PC-3 (cell line): ENCODE measurements at regions not wholly inside any gene's neighbourhood (a gene's known extent, or its start where the extent isn't known, plus 50 kb on each side); places are given as distances from the start of the nearest gene placed in this dataset.
"Not testable (repeated sequence)": the region's sequence is repeated elsewhere in the genome, so short reads cannot be mapped to it uniquely, and the experiment has no call there.

Experiments
- ATAC-seq: fragments of 200-7000 bp; cut with Tn5 transposase; 2 replicates; pipeline ENCODE4 v1.9.1; 2020; ENCODE audit warnings: mild to moderate bottlenecking, moderate library complexity
- BruUV-seq: library from RNA; stranded (reverse); fragments of 400-500 nt; replicated peaks from 2 replicates; lab custom pipeline; 2021; lab: Mats Ljungman, UMichigan
- CTCF ChIA-PET: fragments of 300-600 bp; sonication (Branson Sonifier 250); formaldehyde crosslinking; loops from one replicate; lab custom pipeline; 2022; ENCODE audit warnings: antibody characterized with exemption; lab: Charles Lee
- POLR2A ChIA-PET: fragments of 300-600 bp; sonication (Branson Sonifier 250); formaldehyde crosslinking; loops from one replicate; lab custom pipeline; 2022; ENCODE audit warnings: antibody characterized with exemption; ENCODE audit not compliant: unreplicated experiment; lab: Charles Lee
- DNase-seq: peaks from one replicate; pipeline ENCODE4 v3.0.0-alpha.2; 2015
- H2AFZ ChIP-seq: fragments of 300-600 bp; sonication (generic); 2 replicates; pipeline ENCODE4 v1.6.0; 2016; ENCODE audit warnings: antibody characterized with exemption, low read length
- H3F3A ChIP-seq: fragments of 300-600 bp; sonication (generic); one replicate; pipeline ENCODE4 v1.6.0; 2017; ENCODE audit warnings: antibody characterized with exemption, low read length, control low read depth, mild to moderate bottlenecking; ENCODE audit not compliant: unreplicated experiment
- H3K27ac ChIP-seq: fragments of 300-600 bp; sonication (generic); 2 replicates; pipeline ENCODE4 v1.5.1; 2016; ENCODE audit warnings: mild to moderate bottlenecking, low read length
- H3K27me3 ChIP-seq: fragments of 300-600 bp; sonication (generic); 2 replicates; pipeline ENCODE4 v1.6.1; 2016; ENCODE audit warnings: low read length, mixed read lengths
- H3K36me3 ChIP-seq: fragments of 300-600 bp; sonication (generic); 2 replicates; pipeline ENCODE4 v1.6.1; 2016; ENCODE audit warnings: low read depth, mixed run types, low read length, mixed read lengths
- H3K4me1 ChIP-seq: fragments of 300-600 bp; sonication (generic); 2 replicates; pipeline ENCODE4 v1.5.1; 2016; ENCODE audit warnings: low read length; ENCODE audit not compliant: insufficient read depth
- H3K4me2 ChIP-seq: fragments of 300-600 bp; sonication (generic); 2 replicates; pipeline ENCODE4 v1.6.0; 2016; ENCODE audit warnings: low read length
- H3K4me3 ChIP-seq: fragments of 300-600 bp; sonication (generic); 2 replicates; pipeline ENCODE4 v1.5.1; 2016; ENCODE audit warnings: mild to moderate bottlenecking, low read length, mixed read lengths
- H3K79me2 ChIP-seq: fragments of 300-600 bp; sonication (generic); 2 replicates; pipeline ENCODE4 v1.6.1; 2017; ENCODE audit warnings: low read length, mixed read lengths
- H3K9ac ChIP-seq: fragments of 300-600 bp; sonication (generic); 2 replicates; pipeline ENCODE4 v1.6.0; 2016; ENCODE audit warnings: mild to moderate bottlenecking, low read length
- H3K9me2 ChIP-seq: fragments of 300-600 bp; sonication (generic); replicated peaks from 2 replicates; pipeline ENCODE4 v1.6.1; 2016; ENCODE audit warnings: mixed run types, low read length, mixed read lengths
- H3K9me3 ChIP-seq: fragments of 300-600 bp; sonication (generic); 2 replicates; pipeline ENCODE4 v1.6.1; 2016; ENCODE audit warnings: low read length, mixed read lengths
- H4K20me1 ChIP-seq: fragments of 300-600 bp; sonication (generic); 2 replicates; pipeline ENCODE4 v1.6.1; 2016; ENCODE audit warnings: low read length, mixed read lengths
- EZH2 ChIP-seq: fragments of 300-600 bp; sonication (generic); IDR thresholded peaks from one replicate; pipeline ENCODE4 v1.6.1; 2017; ENCODE audit warnings: antibody characterized with exemption, mild to moderate bottlenecking, low read length; ENCODE audit not compliant: unreplicated experiment
- EZH2phosphoT487 ChIP-seq: fragments of 300-600 bp; sonication (generic); IDR thresholded peaks from 2 replicates; pipeline ENCODE4 v1.6.1; 2018; ENCODE audit warnings: mild to moderate bottlenecking, antibody characterized with exemption, low read length, borderline replicate concordance
- intact Hi-C: fragments of 100-400 bp; cut with micrococcal nuclease; formaldehyde crosslinking; loops from 2 replicates; pipeline ENCODE4 v1.9.0; 2023
- TF ChIP-seq, protein P1 (sequence below): fragments of 300-600 bp; sonication (generic); conservative IDR thresholded peaks from 2 replicates; pipeline ENCODE4 v1.5.1; 2017; ENCODE audit warnings: antibody characterized with exemption, low read depth, mild to moderate bottlenecking, low read length

DNA sequence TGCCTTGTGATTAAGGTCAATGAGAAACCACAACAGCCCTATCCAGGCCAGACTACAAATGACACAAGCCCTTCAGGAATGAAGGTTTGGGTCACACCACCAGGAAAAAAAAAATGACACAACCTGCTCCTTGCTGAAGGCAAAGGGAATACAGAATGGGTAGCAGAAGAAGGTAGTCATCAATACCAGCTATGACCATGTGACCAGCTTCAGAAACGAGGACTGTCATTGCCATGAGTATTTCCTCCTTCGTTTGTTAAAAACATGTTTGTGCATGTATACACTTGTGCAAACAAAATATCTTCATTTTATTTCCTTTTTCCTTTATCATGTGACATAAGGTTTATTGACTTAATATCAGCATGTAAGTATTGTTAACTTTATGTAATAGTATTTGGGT lies 226.6 kb downstream of the CDH19 start:
- H4K20me1 ChIP-seq: no peaks in the 10 kb centered on the region

DNA sequence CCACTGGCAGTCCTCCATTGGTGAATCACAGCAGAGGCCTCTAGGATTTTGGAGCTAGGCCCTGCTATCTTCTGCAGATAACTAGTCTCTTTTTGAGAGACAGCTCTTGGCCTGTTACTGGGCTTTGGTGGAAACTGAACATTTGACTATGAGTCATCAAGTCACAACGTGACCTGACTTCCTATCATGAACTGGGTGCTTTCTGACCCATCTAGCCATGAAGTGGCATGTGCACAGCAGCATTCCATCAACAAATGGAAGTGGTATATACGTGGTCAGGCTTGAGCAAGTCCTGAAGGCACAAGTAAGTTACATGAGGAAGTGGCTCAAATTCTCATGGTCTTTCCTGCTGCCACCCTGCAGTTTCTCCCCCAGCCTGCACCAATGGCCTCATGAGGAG lies 228.5 kb downstream of the CDH19 start:
- H4K20me1 ChIP-seq, ATAC-seq, CTCF ChIA-PET, H3K27ac ChIP-seq, DNase-seq, H3K4me1 ChIP-seq, H3K9me3 ChIP-seq, H3K9ac ChIP-seq, H3K4me2 ChIP-seq, H3F3A ChIP-seq, intact Hi-C loops, H3K79me2 ChIP-seq, H2AFZ ChIP-seq, H3K4me3 ChIP-seq, BruUV-seq, POLR2A ChIA-PET, H3K36me3 ChIP-seq, H3K27me3 ChIP-seq, H3K9me2 ChIP-seq: not testable (repeated sequence)

More for the DNA sequence above, 226.6 kb downstream of the CDH19 start:
- H3K9ac ChIP-seq: no peak overlapping the region
- DNase-seq: no peak
- H3K4me3 ChIP-seq: no peak overlapping the region
- ChIA-PET POLR2A (no interaction called here), CTCF (no interaction called here)
- no peaks in the 10 kb centered on the region for H3F3A ChIP-seq
- TF ChIP-seq, protein P1, sequence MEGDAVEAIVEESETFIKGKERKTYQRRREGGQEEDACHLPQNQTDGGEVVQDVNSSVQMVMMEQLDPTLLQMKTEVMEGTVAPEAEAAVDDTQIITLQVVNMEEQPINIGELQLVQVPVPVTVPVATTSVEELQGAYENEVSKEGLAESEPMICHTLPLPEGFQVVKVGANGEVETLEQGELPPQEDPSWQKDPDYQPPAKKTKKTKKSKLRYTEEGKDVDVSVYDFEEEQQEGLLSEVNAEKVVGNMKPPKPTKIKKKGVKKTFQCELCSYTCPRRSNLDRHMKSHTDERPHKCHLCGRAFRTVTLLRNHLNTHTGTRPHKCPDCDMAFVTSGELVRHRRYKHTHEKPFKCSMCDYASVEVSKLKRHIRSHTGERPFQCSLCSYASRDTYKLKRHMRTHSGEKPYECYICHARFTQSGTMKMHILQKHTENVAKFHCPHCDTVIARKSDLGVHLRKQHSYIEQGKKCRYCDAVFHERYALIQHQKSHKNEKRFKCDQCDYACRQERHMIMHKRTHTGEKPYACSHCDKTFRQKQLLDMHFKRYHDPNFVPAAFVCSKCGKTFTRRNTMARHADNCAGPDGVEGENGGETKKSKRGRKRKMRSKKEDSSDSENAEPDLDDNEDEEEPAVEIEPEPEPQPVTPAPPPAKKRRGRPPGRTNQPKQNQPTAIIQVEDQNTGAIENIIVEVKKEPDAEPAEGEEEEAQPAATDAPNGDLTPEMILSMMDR: no peak
- TF ChIP-seq EZH2phosphoT487: no peak
- intact Hi-C loops: no loop called here
- H3K36me3 ChIP-seq: no peaks in the 10 kb centered on the region
- H3K27me3 ChIP-seq: no peaks in the 10 kb centered on the region
- BruUV-seq: no TSS peak
- no peak overlapping the region for H2AFZ ChIP-seq
- H3K27ac ChIP-seq: no peak overlapping the region
- H3K4me2 ChIP-seq: no peak overlapping the region
- no peaks in the 10 kb centered on the region for H3K9me2 ChIP-seq
- no peaks in the 10 kb centered on the region for H3K79me2 ChIP-seq
- H3K4me1 ChIP-seq: no peaks in the 10 kb centered on the region
- no peaks in the 10 kb centered on the region for H3K9me3 ChIP-seq
- no peak for ATAC-seq

DNA sequence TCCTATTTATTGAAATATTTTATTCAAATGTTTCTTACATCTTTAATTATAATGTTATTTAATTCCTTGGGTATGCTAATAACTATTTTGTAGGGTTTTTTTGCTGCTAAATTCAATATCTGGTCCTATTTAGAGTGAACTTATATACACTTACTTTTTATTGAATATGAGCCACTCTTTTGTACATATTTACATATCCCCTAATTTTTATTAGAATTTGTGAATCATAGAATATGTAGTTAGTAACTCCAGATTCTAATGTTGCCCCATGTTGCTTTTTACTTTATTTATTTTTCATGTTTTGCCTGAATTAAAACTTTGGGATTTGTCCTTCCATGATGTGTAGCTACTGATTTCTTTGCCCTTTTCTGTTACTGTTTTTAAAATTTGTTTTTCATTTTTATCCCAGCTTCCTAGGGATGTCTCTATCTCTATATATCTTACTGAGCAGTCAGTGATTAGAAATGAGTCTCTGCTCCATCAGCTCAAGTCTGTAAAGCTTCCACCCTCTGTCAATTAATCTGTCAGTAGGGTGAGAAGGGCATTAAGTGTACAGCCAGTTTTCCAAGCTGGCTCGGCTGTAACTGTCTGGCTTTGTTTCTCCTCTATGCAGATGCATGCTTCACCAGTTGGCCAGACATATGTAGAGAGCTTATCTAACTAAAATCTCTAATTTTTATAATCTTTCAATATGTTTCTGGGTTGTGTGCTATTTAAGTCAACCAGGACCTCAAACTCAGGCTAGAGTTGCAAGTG lies 256.9 kb downstream of the CDH19 start:
- Histone ChIP-seq H3K4me1 (no peaks in the 10 kb centered on the region), H3K9ac (no peak overlapping the region), H3F3A (no peaks in the 10 kb centered on the region), H3K9me2 (no peaks in the 10 kb centered on the region), H3K79me2 (no peaks in the 10 kb centered on the region), H3K27ac (no peak overlapping the region), H2AFZ (no peak overlapping the region), H3K4me2 (no peak overlapping the region), H3K27me3 (no peaks in the 10 kb centered on the region), H3K36me3 (no peaks in the 10 kb centered on the region), H3K9me3 (no peaks in the 10 kb centered on the region), H3K4me3 (no peak overlapping the region), H4K20me1 (no peaks in the 10 kb centered on the region)
- intact Hi-C loops: loop anchor here (10.0 kb wide), 1 partner anchor 362 kb away; no protein-coding TSS in a partner anchor
- DNase-seq: no peak
- peak; percentile 91 for ATAC-seq
- BruUV-seq: no TSS peak
- TF ChIP-seq EZH2: no peak
- no peak for TF ChIP-seq EZH2phosphoT487
- TF ChIP-seq, protein P1: no peak
- POLR2A ChIA-PET: no interaction called here
- CTCF ChIA-PET: interaction anchor here (0.5 to 0.8 kb wide), 2 partner anchors 8 to 149 kb away, joined by 3 read pairs; no protein-coding TSS in a partner anchor
